ENCODE measurements at regions not wholly inside any gene's neighbourhood (a gene's known extent, or its start where the extent isn't known, plus 50 kb on each side); places are given as distances from the start of the nearest gene placed in this dataset.

- ChIA-PET CTCF (no interaction called here), POLR2A (no interaction called here)
- TF ChIP-seq, protein P1, sequence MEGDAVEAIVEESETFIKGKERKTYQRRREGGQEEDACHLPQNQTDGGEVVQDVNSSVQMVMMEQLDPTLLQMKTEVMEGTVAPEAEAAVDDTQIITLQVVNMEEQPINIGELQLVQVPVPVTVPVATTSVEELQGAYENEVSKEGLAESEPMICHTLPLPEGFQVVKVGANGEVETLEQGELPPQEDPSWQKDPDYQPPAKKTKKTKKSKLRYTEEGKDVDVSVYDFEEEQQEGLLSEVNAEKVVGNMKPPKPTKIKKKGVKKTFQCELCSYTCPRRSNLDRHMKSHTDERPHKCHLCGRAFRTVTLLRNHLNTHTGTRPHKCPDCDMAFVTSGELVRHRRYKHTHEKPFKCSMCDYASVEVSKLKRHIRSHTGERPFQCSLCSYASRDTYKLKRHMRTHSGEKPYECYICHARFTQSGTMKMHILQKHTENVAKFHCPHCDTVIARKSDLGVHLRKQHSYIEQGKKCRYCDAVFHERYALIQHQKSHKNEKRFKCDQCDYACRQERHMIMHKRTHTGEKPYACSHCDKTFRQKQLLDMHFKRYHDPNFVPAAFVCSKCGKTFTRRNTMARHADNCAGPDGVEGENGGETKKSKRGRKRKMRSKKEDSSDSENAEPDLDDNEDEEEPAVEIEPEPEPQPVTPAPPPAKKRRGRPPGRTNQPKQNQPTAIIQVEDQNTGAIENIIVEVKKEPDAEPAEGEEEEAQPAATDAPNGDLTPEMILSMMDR (IDR thresholded peaks at IDR 0.05; ENCODE audit: low read depth, low read length), result no peak
- no peak overlapping the region for H3K4me3 ChIP-seq (ENCODE audit: low read depth, low read length)
- no peak for DNase-seq (ENCODE audit: low read depth, low spot score)
- no peak overlapping the region for H3K27ac ChIP-seq (ENCODE audit: low read depth, low read length)
- no peaks in the 10 kb centered on the region for H3K9me3 ChIP-seq (ENCODE audit: control insufficient read depth, insufficient read depth, low read length)
- H3K27me3 ChIP-seq (ENCODE audit: control insufficient read depth, insufficient read depth, low read length), result no peaks in the 10 kb centered on the region
Observed at GRCh38 chr2:129170570-129170969, 808.9 kb upstream of the RAB6C start.

GRCh38 chr2:129174143-129174542, 805.3 kb upstream of the RAB6C start:
- H3K27ac ChIP-seq (ENCODE audit: low read depth, low read length), result no peak overlapping the region
- CTCF ChIA-PET, result no interaction called here
- POLR2A ChIA-PET, result no interaction called here
- no peak for DNase-seq (ENCODE audit: low read depth, low spot score)
- no peak overlapping the region for H3K4me3 ChIP-seq (ENCODE audit: low read depth, low read length)
- no peaks in the 10 kb centered on the region for H3K27me3 ChIP-seq (ENCODE audit: control insufficient read depth, insufficient read depth, low read length)
- TF ChIP-seq, protein P1 (IDR thresholded peaks at IDR 0.05; ENCODE audit: low read depth, low read length), result no peak
- peaks cover 6% of the 10 kb centered on the region for H3K9me3 ChIP-seq (ENCODE audit: control insufficient read depth, insufficient read depth, low read length)

GRCh38 chr2:129175051-129175450, 804.4 kb upstream of the RAB6C start:
- CTCF ChIA-PET, result no interaction called here
- Histone ChIP-seq H3K4me3 (ENCODE audit: low read depth, low read length) (no peak overlapping the region), H3K9me3 (ENCODE audit: control insufficient read depth, insufficient read depth, low read length) (peaks cover 12% of the 10 kb centered on the region), H3K27ac (ENCODE audit: low read depth, low read length) (no peak overlapping the region), H3K27me3 (ENCODE audit: control insufficient read depth, insufficient read depth, low read length) (no peaks in the 10 kb centered on the region)
- TF ChIP-seq, protein P1 (IDR thresholded peaks at IDR 0.05; ENCODE audit: low read depth, low read length), result no peak
- DNase-seq (ENCODE audit: low read depth, low spot score), result no peak
- POLR2A ChIA-PET, result no interaction called here

DNA sequence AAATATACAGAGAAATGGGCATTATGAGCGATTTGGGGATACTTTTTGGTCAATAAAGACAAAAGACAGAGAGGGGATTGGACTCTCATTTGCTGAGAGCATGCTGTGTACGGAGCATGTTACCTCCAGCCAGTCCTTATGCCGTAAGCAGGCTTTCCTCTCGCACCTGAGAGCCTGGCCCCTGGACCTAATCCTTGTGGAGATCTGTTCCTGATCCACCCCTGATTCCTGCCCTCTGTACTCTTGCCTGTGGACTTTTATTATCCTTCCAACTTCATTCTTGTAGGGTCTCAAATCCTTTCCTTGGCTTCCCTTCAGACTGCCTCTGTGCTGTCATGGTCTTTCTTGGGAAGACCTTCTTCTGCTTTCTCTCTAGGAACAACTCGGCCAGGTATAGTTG, 803.1 kb upstream of the RAB6C start:
- Histone ChIP-seq H3K4me3 (ENCODE audit: low read depth, low read length) (no peak overlapping the region), H3K27ac (ENCODE audit: low read depth, low read length) (no peak overlapping the region), H3K27me3 (ENCODE audit: control insufficient read depth, insufficient read depth, low read length) (no peaks in the 10 kb centered on the region), H3K9me3 (ENCODE audit: control insufficient read depth, insufficient read depth, low read length) (peaks cover 12% of the 10 kb centered on the region)
- ChIA-PET POLR2A (no interaction called here), CTCF (no interaction called here)
- TF ChIP-seq, protein P1 (IDR thresholded peaks at IDR 0.05; ENCODE audit: low read depth, low read length), result no peak
- no peak for DNase-seq (ENCODE audit: low read depth, low spot score)

GRCh38 chr2:129178356-129178755, 801.1 kb upstream of the RAB6C start:
- ChIA-PET CTCF (interaction anchor here (0.6 kb wide), 1 partner anchor 1116 kb away, joined by 3 read pairs; no protein-coding TSS in a partner anchor), POLR2A (no interaction called here)
- no peak for DNase-seq (ENCODE audit: low read depth, low spot score)
- H3K27me3 ChIP-seq (ENCODE audit: control insufficient read depth, insufficient read depth, low read length), result no peaks in the 10 kb centered on the region
- H3K9me3 ChIP-seq (ENCODE audit: control insufficient read depth, insufficient read depth, low read length), result peaks cover 12% of the 10 kb centered on the region
- H3K4me3 ChIP-seq (ENCODE audit: low read depth, low read length), result no peak overlapping the region
- no peak overlapping the region for H3K27ac ChIP-seq (ENCODE audit: low read depth, low read length)
- TF ChIP-seq, protein P1 (IDR thresholded peaks at IDR 0.05; ENCODE audit: low read depth, low read length), result no peak

All from AG04450 (cell line).